ENCODE measurements at regions not wholly inside any gene's neighbourhood (a gene's known extent, or its start where the extent isn't known, plus 50 kb on each side); places are given as distances from the start of the nearest gene placed in this dataset.

DNA sequence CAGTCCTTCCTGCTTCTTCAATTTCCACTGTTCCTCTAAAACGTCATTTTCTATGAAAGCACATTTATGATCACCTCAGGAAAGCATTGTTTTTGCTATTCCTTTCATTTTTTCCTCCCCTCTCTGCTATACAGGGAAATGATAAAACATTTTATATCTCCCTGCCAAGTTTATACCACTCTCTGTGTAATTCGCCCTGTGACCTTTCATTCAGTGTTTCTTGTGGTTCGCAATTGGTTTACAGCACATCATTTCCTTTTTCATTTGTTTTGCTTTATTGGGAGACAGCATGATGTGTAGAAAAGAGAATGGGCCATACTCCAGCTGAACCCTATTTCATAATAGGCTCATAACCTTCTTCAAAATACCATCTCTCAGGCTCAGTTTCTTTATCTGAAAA is 99.9 kb upstream of the RAPGEF2 start:
- Histone ChIP-seq H3K9me3 (ENCODE audit: insufficient read depth, low read depth, low read length) (no peaks in the 10 kb centered on the region), H3K14ac (ENCODE audit: low read length) (no peak overlapping the region), H3K4me3 (ENCODE audit: low read depth, low read length) (no peak overlapping the region), H4K12ac (ENCODE audit: low read depth, low read length) (no peak overlapping the region), H3K4me1 (ENCODE audit: control insufficient read depth in 1 of 2, insufficient read depth in 2 of 2, low read length in 2 of 2) (peaks cover 0 to 7% of the 10 kb centered on the region in 2 experiments), H3K4ac (ENCODE audit: low read depth, low read length) (no peak overlapping the region), H2AK5ac (ENCODE audit: low read length) (no peak overlapping the region), H4K8ac (ENCODE audit: low read depth, low read length) (no peak overlapping the region), H3K36me3 (ENCODE audit: control insufficient read depth in 1 of 2, insufficient read depth in 2 of 2, low read length in 2 of 2) (no peaks in the 10 kb centered on the region), H3K9ac (ENCODE audit: low read length) (no peak overlapping the region), H2BK5ac (ENCODE audit: low read depth, low read length, poor library complexity) (no peak overlapping the region), H3K23ac (ENCODE audit: low read length) (no peak overlapping the region), H4K91ac (ENCODE audit: low read depth, low read length) (no peak overlapping the region), H2BK12ac (ENCODE audit: low read length) (no peak overlapping the region), H2BK120ac (ENCODE audit: insufficient read depth, low read length, poor library complexity) (no peak overlapping the region), H3K27me3 (ENCODE audit: insufficient read depth, low read length) (no peaks in the 10 kb centered on the region), H3K79me1 (ENCODE audit: low read length) (peaks cover 1% of the 10 kb centered on the region), H3K18ac (ENCODE audit: low read length) (no peak overlapping the region), H3K4me2 (ENCODE audit: low read length) (no peak overlapping the region), H3K27ac (ENCODE audit: low read depth, low read length) (no peak overlapping the region), H2AFZ (ENCODE audit: insufficient read depth, low read length, poor library complexity) (no peak overlapping the region), H3K79me2 (ENCODE audit: control insufficient read depth, insufficient read depth, low read length, poor library complexity) (no peaks in the 10 kb centered on the region)
- WGBS (ENCODE audit: extremely low coverage, insufficient coverage, insufficient read length) = no CpG with 5 or more reads among the region's 3 CpGs
- no peak for DNase-seq

- Histone ChIP-seq H3K9ac (ENCODE audit: low read length) (no peak overlapping the region), H3K14ac (ENCODE audit: low read length) (no peak overlapping the region), H2AFZ (ENCODE audit: insufficient read depth, low read length, poor library complexity) (no peak overlapping the region), H4K12ac (ENCODE audit: low read depth, low read length) (no peak overlapping the region), H3K27me3 (ENCODE audit: insufficient read depth, low read length) (no peaks in the 10 kb centered on the region), H3K79me1 (ENCODE audit: low read length) (peaks cover 1% of the 10 kb centered on the region), H2BK5ac (ENCODE audit: low read depth, low read length, poor library complexity) (no peak overlapping the region), H3K4ac (ENCODE audit: low read depth, low read length) (no peak overlapping the region), H3K4me1 (ENCODE audit: control insufficient read depth in 1 of 2, insufficient read depth in 2 of 2, low read length in 2 of 2) (peaks cover 0 to 7% of the 10 kb centered on the region in 2 experiments), H3K18ac (ENCODE audit: low read length) (no peak overlapping the region), H3K23ac (ENCODE audit: low read length) (no peak overlapping the region), H3K36me3 (ENCODE audit: control insufficient read depth in 1 of 2, insufficient read depth in 2 of 2, low read length in 2 of 2) (no peaks in the 10 kb centered on the region), H2BK120ac (ENCODE audit: insufficient read depth, low read length, poor library complexity) (no peak overlapping the region), H3K27ac (ENCODE audit: low read depth, low read length) (no peak overlapping the region), H2BK12ac (ENCODE audit: low read length) (no peak overlapping the region), H2AK5ac (ENCODE audit: low read length) (no peak overlapping the region), H3K9me3 (ENCODE audit: insufficient read depth, low read depth, low read length) (no peaks in the 10 kb centered on the region), H3K79me2 (ENCODE audit: control insufficient read depth, insufficient read depth, low read length, poor library complexity) (no peaks in the 10 kb centered on the region), H4K8ac (ENCODE audit: low read depth, low read length) (no peak overlapping the region), H3K4me2 (ENCODE audit: low read length) (no peak overlapping the region), H3K4me3 (ENCODE audit: low read depth, low read length) (no peak overlapping the region), H4K91ac (ENCODE audit: low read depth, low read length) (no peak overlapping the region)
- WGBS (ENCODE audit: extremely low coverage, insufficient coverage, insufficient read length) = no CpG with 5 or more reads among the region's 7 CpGs
- DNase-seq = peak in 1 of 2 donors; percentile 46
Measured at GRCh38 chr4:159003420-159004253, 99.2 kb upstream of the RAPGEF2 start.

DNA sequence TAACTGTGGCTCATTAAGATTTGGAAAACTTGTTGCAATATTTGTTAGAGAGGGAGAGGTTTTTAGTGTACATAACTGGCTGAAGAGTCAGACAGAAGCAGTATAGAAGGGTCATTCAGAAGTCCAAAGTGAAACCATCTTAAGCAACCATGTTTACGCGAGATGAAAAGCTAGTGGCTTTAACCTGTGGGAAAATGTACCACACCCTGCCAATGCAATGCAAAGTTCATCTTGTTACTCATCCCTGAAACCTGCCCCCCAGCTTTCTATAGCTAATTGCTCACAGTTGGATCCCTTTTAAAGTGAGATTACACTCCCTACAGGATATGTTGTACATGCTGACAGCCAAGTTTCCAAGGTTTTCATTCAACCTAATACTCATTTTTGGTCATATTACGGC is 96.7 kb upstream of the RAPGEF2 start:
- Histone ChIP-seq H3K79me2 (ENCODE audit: control insufficient read depth, insufficient read depth, low read length, poor library complexity) (no peaks in the 10 kb centered on the region), H3K4me3 (ENCODE audit: low read depth, low read length) (no peak overlapping the region), H4K12ac (ENCODE audit: low read depth, low read length) (no peak overlapping the region), H3K79me1 (ENCODE audit: low read length) (peaks cover 1% of the 10 kb centered on the region), H2AFZ (ENCODE audit: insufficient read depth, low read length, poor library complexity) (no peak overlapping the region), H3K36me3 (ENCODE audit: control insufficient read depth in 1 of 2, insufficient read depth in 2 of 2, low read length in 2 of 2) (no peaks in the 10 kb centered on the region), H2AK5ac (ENCODE audit: low read length) (no peak overlapping the region), H4K91ac (ENCODE audit: low read depth, low read length) (no peak overlapping the region), H4K8ac (ENCODE audit: low read depth, low read length) (no peak overlapping the region), H3K18ac (ENCODE audit: low read length) (no peak overlapping the region), H2BK120ac (ENCODE audit: insufficient read depth, low read length, poor library complexity) (no peak overlapping the region), H3K4me1 (ENCODE audit: control insufficient read depth in 1 of 2, insufficient read depth in 2 of 2, low read length in 2 of 2) (peaks cover 0 to 5% of the 10 kb centered on the region in 2 experiments), H3K9ac (ENCODE audit: low read length) (no peak overlapping the region), H3K23ac (ENCODE audit: low read length) (no peak overlapping the region), H3K14ac (ENCODE audit: low read length) (no peak overlapping the region), H2BK12ac (ENCODE audit: low read length) (no peak overlapping the region), H3K4me2 (ENCODE audit: low read length) (no peak overlapping the region), H3K27ac (ENCODE audit: low read depth, low read length) (no peak overlapping the region), H3K9me3 (ENCODE audit: insufficient read depth, low read depth, low read length) (no peaks in the 10 kb centered on the region), H2BK5ac (ENCODE audit: low read depth, low read length, poor library complexity) (no peak overlapping the region), H3K27me3 (ENCODE audit: insufficient read depth, low read length) (no peaks in the 10 kb centered on the region), H3K4ac (ENCODE audit: low read depth, low read length) (no peak overlapping the region)
- peak; percentile 41 to 57 for DNase-seq
- no CpG with 5 or more reads among the region's 3 CpGs for WGBS (ENCODE audit: extremely low coverage, insufficient coverage, insufficient read length)

GRCh38 chr4:159008671-159009070 is 94.2 kb upstream of the RAPGEF2 start:
- no peaks in the 10 kb centered on the region for H3K27me3 ChIP-seq (ENCODE audit: insufficient read depth, low read length)
- no peak overlapping the region for H3K27ac ChIP-seq (ENCODE audit: low read depth, low read length)
- H2BK12ac ChIP-seq (ENCODE audit: low read length) = no peak overlapping the region
- H4K12ac ChIP-seq (ENCODE audit: low read depth, low read length) = no peak overlapping the region
- no peak overlapping the region for H3K23ac ChIP-seq (ENCODE audit: low read length)
- H3K4ac ChIP-seq (ENCODE audit: low read depth, low read length) = no peak overlapping the region
- H3K36me3 ChIP-seq (ENCODE audit: control insufficient read depth in 1 of 2, insufficient read depth in 2 of 2, low read length in 2 of 2) = no peaks in the 10 kb centered on the region
- H3K4me2 ChIP-seq (ENCODE audit: low read length) = no peak overlapping the region
- peaks cover 1% of the 10 kb centered on the region for H3K79me1 ChIP-seq (ENCODE audit: low read length)
- H4K91ac ChIP-seq (ENCODE audit: low read depth, low read length) = no peak overlapping the region
- H3K18ac ChIP-seq (ENCODE audit: low read length) = no peak overlapping the region
- H2AFZ ChIP-seq (ENCODE audit: insufficient read depth, low read length, poor library complexity) = no peak overlapping the region
- no peak overlapping the region for H3K9ac ChIP-seq (ENCODE audit: low read length)
- peaks cover 0 to 5% of the 10 kb centered on the region in 2 experiments for H3K4me1 ChIP-seq (ENCODE audit: control insufficient read depth in 1 of 2, insufficient read depth in 2 of 2, low read length in 2 of 2)
- H3K9me3 ChIP-seq (ENCODE audit: insufficient read depth, low read depth, low read length) = no peaks in the 10 kb centered on the region
- H3K4me3 ChIP-seq (ENCODE audit: low read depth, low read length) = no peak overlapping the region
- no peak overlapping the region for H4K8ac ChIP-seq (ENCODE audit: low read depth, low read length)
- no peak overlapping the region for H2BK120ac ChIP-seq (ENCODE audit: insufficient read depth, low read length, poor library complexity)
- DNase-seq = no peak
- H2AK5ac ChIP-seq (ENCODE audit: low read length) = no peak overlapping the region
- WGBS (ENCODE audit: extremely low coverage, insufficient coverage, insufficient read length) = no CpG with 5 or more reads among the region's 1 CpG
- H3K14ac ChIP-seq (ENCODE audit: low read length) = no peak overlapping the region
- no peaks in the 10 kb centered on the region for H3K79me2 ChIP-seq (ENCODE audit: control insufficient read depth, insufficient read depth, low read length, poor library complexity)
- no peak overlapping the region for H2BK5ac ChIP-seq (ENCODE audit: low read depth, low read length, poor library complexity)
